Renal cortex interstitium (tissue), 11 donors: ENCODE measurements at regions not wholly inside any gene's neighbourhood (a gene's known extent, or its start where the extent isn't known, plus 50 kb on each side); places are given as distances from the start of the nearest gene placed in this dataset.

ENCODE experiments used
- DNase-seq, 11 donors: peaks; one replicate each; pipeline ENCODE4 v3.0.0-alpha.2; 2013; ENCODE audit warnings: low read depth in 9 of 11, low spot score in 4 of 11; ENCODE audit errors: extremely low read depth in 1 of 11

DNA sequence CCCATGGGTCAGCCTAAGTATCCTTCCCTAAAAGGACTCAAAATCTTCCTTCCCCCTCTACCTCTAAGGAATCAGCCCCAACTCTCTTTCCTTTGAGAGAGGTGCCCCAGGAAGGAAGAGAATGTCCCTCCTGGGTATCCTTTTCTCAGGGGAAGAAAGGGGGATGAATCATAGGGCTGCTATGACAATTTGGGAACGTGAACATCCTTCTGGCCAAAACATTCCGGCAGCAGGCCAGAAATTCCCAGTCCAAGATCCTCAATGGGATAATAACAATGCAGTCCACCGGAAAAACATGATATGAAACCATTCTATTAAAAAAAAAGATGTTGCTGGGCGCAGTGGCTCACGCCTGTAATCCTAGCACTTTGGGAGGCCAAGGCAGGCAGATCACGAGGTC is 50.8 kb upstream of the CACNA2D3 start:
- no peak for DNase-seq

DNA sequence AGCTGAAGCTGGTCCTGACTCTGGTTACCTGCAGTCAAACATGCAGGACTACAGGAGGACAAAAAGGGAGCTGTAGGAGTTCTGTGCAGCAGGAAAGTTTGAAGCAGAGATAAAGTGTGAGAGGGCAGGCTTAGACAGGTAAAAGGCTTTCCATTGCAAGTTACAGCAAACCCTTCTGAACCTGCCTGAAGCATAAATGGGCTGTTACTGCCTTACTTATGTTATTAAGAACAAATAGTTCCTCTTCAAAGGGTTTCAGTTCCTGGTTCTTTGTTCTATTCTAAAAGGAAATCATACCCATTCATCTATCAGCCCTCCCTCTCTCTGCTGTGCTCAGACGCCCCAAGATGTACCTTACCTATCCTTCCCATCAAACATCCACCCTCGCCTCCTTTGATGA is 52.4 kb upstream of the CACNA2D3 start:
- no peak for DNase-seq

DNA sequence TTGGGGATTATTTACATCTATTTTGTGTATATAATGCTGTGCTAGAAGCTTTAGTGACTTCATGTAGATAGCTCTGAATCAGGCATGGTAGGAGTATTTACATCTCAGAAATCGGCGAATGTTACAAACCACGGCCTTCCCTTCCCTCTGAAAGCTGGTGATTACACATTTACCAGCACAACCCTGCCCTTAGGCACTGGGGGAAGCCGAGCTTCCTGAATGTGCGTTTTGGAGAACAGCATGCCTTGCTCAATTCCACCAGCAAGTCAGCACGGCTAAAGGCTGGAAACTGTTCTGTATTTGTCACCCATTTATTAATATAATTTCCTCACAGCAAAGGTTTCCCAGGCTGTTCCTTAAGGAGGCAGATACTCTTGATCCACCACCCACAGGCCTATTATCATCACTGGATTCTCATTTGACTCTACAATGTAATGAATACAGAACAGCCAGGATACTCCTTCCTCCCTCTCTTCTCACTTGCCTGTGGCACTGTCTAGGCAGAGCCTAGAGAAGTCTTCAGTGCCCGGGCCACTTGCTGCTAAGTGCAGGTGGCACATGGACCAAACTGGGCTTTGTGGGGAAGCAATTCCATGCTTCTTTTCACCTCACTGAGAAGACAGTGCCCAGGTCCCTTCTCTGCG is 55.2 kb upstream of the CACNA2D3 start:
- no peak for DNase-seq

DNA sequence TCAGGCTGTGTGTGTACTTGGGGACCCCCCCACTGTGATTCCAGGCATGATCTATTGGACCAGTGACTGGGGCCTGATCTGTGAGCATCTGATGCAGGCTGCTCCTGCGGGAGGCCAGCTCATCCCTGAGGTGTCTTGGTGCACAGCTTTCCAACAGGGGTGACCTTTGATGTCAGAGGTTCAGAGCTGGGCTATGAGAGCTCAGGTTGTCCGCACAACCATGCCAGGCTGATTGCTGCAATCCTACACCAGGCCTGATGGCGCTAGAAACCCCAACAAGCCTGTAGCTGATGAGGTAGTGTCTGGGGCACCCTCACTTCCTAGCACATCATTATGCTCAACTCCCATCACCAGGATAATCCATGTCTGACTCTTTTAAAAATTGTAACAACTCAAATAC is 56.1 kb upstream of the CACNA2D3 start:
- no peak for DNase-seq

DNA sequence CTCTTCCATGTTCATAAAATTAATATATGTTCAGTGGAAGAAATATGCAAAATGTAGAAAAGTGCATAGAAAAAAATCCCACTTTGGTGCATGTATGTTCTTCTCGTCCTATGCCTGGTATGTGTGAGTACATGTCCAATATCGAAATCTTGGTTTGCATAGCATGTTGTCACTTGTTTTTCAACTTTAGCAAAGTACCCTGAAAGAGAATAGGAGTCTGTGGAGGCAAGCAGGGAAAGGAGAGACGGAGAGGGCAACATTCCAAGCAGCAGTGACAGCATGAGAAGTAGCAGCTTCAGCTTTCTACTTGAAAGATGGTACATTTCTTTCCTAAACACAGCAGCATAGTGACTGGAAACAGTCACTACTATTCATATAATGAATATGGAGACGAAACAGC is 56.8 kb upstream of the CACNA2D3 start:
- DNase-seq, result no peak

DNA sequence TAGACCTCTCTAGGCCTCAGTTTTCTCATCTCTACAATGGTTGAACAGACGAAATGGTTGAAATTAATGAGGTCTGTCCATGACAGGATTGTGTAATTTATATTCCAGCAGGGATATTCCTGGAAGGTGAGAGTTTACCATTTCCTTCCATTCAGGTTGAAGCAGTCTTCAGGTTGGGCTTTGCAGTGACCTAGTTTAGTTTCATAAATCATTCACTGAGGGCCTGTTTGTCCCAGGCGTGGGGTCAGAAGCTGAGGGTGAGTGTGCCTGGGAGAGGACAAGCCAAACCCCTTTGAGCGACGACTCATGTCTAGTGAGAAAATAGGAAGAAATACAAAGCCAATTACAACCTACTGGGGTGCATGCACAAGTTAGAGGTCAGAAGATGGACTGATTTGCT is 57.2 kb upstream of the CACNA2D3 start:
- peak in 1 of 11 donors; percentile 22 for DNase-seq

DNA sequence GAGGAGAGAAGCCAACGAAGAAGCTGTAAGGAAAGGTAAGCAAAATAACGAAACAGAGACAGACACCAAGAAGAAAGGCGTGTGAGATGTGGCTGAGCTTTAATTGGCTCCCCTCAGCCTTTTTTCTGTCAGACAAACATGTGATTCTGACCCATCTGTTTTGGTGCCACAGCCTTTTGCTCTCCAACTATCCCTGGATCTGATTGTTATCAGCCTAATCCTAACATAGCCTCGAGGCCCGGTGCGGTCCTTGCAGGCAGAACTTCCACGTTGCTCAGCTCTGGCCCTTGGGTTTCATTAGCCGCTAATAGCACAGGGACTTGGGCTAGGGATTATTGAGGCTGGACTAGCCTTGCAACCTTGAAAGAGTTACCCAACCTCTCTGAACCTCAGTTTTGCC is 57.9 kb upstream of the CACNA2D3 start:
- DNase-seq, result no peak

DNA sequence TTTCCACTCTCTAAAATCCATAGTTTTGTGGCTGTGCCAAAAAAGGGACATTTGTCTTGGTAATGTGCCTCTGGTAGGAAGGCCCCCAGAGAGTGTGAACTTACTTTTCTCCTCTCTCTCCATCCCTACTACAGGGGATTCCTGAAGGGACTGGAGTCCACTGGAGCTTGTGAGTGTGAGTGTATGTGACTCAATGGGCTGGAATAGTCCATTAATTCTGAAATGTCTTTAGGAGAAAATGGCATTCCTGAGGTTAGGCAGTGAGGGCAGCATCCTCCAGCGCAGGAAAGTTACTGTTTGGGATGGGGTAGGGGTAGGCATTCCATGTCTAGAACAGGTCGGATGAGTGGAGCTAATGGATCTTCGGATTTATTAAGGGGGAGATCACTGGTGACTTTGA is 59.8 kb upstream of the CACNA2D3 start:
- no peak for DNase-seq

DNA sequence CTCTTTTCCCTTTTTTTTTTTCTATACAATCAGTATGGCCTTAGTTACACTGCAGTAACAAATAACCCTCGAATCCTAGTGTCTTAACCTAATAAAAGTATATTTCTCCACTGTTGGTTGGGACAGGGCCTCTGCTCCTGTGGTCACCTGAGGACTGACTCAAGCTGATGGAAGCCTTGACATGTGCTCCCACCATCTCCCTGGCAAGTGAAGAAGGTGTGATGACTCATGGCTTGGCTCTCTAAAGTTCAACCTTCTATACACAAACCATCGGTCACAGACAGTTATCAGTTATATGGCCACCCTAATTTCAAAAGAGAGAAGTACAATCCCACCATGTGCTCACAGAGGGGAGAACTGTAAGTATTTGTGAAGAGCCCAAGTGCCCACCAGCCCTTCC is 65.8 kb upstream of the CACNA2D3 start:
- DNase-seq, result no peak

DNA sequence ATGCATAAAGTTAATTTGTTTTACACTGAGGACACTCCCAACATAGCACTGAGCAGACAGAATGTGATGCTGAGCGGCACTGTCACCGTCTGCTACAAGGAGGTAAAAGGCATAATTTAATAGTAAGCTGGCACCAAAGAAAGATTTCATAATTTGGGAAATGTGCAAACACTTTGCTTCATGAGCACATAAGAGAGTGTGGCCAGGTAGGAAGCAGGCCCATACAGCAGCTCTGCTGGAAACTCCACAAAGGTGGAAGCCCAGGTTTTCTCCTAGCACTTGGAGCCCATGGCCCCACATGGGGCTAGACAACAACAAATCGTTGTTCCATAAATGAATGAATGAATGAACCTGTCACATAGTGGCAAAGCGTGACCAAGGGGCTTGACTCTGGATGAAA is 68.5 kb upstream of the CACNA2D3 start:
- DNase-seq, result no peak

DNA sequence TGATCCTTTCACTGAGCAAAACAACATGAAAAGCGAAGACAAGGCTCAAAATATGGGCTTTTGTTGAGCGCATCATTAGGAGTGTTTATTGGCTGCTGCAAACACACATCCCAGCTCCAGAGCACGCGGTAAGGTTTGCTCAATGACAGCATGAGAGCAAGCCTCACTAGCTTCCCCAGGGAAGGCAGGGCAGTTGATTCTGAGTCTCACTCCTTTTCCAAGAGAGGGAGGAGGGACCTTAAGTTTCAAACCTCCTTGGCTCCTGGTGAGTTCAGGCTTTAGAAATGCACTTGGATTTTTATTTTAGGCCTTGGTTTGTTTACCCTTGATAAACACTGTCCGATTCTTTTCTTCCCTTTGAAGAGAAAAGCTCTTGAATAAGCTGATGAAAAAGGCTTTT is 69.1 kb upstream of the CACNA2D3 start:
- no peak for DNase-seq

DNA sequence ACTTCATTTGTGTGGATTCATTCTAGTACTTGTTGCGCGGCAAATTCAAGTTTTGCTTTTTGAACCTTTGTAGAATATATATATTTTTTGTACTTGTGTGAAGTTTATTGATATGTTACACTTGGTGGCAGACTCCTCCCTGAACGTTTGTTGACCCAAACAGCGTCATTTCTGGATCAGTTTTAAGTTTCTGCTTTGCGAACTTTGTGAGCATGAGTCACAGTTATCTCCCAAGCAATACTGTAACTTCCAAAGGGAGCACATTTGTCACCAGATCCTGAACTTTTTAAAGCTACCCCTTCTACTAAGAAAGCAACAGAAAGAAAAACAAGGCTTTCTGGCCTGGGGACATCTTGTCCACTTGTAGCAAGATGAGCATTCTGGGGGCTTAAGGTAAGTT is 74.8 kb upstream of the CACNA2D3 start:
- DNase-seq, result no peak

DNA sequence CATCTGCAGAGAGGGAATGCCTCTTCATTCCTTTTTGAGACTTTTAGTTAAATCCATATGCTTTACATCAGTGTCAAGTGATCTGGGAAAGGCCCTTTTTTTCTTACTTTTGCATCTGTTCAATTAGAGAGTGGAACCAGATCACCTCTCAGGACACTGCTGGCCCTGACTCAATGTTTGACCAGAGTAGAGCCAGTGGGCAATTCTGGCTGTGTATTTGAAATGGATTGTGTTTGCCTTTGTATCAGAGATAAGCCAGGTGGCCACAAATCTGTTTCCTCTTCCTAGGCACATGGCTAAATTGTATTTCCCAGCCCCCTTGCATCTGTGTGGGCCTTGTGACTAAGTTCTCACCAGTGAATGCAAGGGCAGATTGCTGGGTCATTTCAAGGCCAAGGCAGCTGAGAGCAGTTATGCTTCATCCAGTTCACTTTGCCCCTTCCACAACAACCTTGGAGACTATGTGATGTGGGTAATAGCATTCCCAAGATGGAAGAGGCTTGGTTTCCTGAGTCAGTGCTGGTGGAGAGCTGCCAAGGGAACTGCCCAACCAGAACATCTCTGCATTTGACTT is 75.6 kb upstream of the CACNA2D3 start:
- DNase-seq, result no peak

DNA sequence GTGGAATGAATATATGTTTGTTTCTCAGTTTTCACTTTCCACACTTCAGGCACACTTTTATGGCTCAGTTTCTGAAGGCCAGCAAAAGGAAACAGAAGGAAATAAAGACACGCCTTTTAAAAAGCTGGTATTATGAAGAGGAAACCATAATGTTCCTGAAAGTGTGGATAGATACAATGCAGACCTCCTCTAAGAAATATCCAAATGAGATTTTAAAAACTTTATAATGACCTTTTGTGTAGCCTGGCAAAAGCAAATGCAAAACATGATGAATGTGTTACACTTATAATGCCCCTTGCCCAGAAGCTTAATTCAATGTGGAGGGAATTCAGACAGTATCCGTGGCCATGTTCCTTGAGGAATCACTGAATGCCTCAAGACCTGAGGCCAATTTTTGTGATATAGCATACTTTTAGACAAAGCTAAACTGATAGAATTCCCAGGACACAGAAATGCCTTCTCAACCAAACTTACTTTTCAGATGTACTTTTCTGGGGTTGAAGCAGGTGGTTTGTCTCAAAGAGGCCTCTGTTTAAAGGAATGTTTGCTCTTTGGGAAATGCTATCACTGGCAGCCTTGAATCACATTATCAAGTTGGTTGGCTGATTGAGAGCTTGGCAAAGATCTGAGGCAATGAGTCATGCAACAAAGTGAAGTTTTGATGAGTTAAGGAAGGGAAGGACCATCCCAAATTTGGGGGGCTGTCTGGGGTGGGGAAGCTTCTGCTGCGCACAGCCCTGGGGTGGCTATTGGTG is 77.1 kb upstream of the CACNA2D3 start:
- DNase-seq, result no peak

DNA sequence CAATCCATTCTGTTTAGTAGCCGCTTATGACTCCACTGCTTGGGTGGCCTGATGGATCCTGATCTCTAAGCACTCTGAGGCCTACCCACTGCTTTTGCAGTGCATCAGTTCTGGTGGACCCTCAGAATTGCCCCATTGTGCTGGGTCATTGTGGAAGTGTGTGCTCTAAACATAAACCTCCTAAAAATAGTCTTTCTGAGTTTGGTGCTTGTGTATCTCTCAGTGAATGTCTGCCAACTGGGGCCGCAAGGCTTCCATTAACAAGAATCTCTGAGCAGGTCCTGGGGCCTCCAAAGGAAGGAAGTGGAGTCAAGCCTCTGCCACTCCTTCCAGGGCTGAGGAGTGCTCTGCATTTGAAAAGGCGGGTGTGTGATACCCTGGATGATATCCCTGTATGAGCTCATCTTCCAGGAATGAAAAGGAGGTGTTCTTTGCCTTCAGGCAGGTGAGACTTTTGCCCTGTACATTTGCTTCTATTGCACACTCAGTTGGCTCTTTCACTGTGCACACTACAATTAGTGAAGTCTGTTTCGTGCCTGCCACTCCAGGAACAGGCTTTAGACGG is 80.0 kb upstream of the CACNA2D3 start:
- DNase-seq, result no peak

DNA sequence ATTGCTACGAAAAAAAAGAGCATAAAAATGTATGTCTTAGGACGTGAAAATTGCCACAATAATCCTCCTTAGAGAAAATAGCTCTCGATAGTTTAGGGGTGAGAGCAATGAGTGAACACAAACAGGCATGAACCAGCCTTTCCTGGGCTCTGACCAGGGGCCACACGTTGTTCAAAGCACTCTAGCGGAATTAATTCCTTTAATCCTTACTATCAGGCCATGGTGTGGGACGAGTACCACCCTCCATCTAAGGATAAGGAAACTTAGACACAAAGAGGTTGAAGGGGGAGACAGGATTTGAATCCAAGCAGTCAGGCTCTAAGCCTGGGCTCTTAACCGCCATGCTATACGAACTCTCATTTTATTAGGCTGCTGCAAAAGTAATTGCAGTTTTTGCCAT is 81.9 kb upstream of the CACNA2D3 start:
- DNase-seq, result no peak

DNA sequence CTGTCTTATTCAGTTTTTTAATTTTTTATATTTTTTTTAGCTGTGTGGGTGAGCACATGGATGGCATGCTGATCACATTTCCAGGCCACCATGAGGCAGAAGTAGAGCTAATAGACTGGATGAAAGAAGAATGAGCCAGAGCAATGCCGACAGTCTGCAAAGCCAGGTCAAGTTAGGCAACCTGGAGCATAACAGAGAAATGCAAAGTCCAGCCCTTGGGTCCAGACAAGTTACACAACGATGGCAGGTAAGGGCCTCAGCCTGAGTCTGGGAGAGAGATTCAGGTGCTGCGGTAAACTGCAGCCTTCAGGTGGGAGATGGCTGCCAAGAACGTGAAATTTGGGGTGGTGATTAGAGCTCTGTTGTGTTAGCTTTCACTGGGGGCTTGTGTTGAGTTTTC is 84.0 kb upstream of the CACNA2D3 start:
- DNase-seq, result no peak

DNA sequence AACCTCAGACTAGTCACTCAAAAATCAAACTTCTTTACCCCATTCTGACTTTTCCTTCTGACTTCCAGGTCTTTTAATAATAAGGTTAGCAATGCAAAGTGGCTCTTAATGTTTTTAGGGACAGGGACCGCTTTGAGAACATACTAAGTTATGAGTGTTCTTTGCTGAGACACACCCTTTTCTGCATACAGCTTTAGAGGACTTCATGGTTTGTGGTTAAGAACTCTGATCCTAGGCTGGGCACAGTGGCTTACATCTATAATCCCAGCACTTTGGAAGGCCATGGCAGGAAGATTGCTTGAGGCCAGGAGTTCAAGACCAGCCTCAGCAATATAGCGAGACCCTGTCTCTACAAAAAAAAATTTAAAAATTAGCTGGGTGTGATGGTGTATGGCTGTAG is 85.8 kb upstream of the CACNA2D3 start:
- DNase-seq, result no peak

DNA sequence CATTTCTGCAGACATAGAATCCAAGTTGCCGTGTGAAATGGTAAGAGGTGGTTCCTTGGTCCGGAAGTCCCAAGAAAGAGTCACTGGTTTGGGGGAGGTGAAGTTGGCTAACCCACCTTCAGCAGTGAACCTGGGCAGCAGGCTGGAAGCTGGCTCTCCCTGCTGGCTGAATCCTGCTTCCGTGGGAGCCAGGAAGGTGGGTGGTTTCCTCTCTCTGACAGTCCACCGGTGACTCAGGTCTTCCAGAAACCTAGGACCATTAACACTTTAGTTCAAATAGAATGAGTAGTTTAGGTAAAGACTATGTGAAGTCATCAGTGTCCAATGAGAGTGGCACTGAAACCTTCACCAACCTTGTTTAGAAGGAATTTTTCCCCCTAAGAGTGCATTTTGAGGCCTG is 87.4 kb upstream of the CACNA2D3 start:
- no peak for DNase-seq

DNA sequence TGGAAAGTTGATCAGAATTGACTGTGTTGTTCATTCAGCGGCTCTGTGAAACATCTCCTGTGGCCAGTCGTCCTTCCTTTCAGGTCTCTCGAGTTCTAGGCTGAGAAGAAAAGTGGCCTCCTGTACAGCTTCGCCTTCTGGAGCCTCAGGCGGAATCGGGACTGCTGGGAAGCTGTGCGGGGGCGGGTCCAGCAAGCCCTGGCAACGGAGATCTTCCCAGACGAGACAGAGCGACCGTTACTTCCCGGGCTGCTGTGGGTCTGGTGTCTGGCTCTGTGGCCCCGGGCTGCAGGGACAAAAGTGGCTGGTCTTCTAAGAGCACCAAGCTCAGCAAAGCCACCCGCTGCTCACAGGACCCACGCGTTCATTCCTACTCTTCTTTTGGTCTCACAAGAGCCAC is 88.6 kb upstream of the CACNA2D3 start:
- no peak for DNase-seq

DNA sequence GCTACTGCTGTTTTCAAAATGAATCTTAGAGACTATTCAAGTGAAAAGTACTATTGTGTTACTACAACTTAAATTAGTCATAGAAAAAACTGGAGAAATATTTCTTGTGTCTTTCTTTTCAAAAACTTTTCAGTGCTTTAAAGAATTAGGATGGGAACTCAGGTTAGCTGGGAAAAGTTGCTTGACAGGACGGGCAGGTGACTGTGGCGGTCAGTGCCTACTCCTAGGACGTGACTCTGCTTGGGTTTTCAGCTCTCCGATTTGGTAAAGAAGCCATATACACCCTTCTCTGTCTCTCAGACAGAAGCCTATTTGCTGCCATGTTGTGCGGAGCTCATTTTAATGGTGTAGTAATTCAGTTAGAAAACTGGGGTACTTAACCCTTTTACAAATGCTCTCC is 89.8 kb upstream of the CACNA2D3 start:
- DNase-seq, result no peak
